EH (cell line): ENCODE measurements at regions not wholly inside any gene's neighbourhood (a gene's known extent, or its start where the extent isn't known, plus 50 kb on each side); places are given as distances from the start of the nearest gene placed in this dataset.

Source experiments
- DNase-seq: peaks from one replicate; pipeline ENCODE4 v3.0.0-alpha.2; 2015; ENCODE audit warnings: low read depth

GRCh38 chr21:24118738-24119459 lies 1488.4 kb downstream of the MRPL39 start:
- no peak for DNase-seq

GRCh38 chr21:24115141-24115540 lies 1492.1 kb downstream of the MRPL39 start:
- DNase-seq, result no peak

DNA sequence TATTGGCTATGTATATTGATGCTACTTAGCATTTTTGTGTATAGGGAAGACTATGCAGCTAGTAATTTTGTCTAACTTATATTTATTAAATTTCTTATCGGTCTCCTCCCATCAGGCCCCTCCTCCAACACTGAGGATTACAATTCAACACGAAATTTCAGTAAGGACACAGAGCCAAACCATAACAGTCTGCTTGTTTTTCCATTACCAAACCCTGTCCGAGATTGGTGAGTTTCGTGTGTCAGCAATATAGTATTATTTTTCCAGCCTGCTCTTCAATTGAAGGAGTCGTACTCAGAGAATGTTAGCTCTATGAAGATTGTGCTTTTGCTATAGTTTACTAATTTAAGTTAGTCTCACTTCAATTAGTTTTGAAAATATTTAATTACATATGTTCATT lies 1495.3 kb downstream of the MRPL39 start:
- DNase-seq, result no peak

GRCh38 chr21:24110846-24111245 lies 1496.4 kb downstream of the MRPL39 start:
- DNase-seq, result no peak

- no peak for DNase-seq
Observed at GRCh38 chr21:24097181-24097580, 1510.1 kb downstream of the MRPL39 start.

GRCh38 chr21:24096651-24097050 lies 1510.6 kb downstream of the MRPL39 start:
- DNase-seq, result no peak

DNA sequence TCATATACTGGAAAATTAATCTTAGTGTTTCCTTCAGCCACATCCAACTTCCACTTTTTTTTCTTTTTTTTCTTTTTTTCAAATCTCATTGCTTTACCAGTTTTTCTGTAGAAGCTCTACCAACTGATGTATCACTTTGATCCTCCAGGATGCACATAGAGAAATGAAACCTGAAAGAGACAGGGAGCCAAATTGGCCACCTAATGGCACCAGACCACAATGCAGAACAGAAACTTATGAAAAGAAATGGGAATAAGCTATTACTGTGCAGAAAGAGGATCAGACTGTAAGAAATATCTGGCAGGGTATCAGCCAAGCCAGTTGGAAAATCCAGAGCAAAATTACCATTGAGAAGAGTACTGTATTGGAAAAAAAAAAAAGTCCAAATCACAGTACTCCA lies 1514.2 kb downstream of the MRPL39 start:
- no peak for DNase-seq

- DNase-seq, result no peak
Observed at GRCh38 chr21:24076179-24076578, 1531.1 kb downstream of the MRPL39 start.

DNA sequence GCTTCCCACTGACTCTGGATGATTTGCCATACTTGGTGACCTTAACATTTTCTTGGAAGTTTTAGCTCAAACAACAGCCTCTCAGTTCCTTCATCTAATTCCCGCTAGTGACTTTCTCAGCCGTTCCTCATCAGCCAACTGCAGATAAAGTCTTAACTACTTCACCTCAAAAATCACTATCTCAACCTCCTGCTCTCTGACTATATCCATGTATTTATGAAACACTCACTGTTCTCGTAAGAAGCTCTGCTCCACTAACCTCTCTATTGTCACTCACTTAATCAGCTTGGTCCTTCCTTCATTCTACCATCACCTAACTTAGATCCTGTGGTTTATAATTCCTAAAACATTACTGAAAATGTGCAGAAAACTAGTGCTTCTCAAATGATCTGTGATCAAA lies 1551.6 kb downstream of the MRPL39 start:
- no peak for DNase-seq

DNA sequence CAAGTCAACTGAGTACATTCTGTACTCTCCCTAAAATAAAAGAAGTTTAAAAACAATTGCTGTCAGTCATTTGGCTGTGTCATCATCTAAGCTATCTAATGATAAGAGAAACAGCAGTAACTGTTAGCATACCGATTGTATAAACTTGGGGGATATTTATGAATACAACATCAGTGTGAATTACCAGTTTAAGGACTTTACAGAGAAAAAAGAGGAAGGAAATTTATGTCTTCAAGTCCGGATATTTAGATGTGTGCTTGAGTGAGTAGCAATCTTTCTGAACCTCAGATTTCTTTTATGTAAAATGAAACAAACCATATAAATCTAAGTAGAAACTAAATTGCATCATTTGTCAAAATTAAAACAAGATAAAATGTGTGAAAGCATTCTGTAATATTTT lies 1557.0 kb downstream of the MRPL39 start:
- DNase-seq, result no peak

- no peak for DNase-seq
Observed at GRCh38 chr21:24046829-24047443, 1560.3 kb downstream of the MRPL39 start.

GRCh38 chr21:24045775-24046215 lies 1561.5 kb downstream of the MRPL39 start:
- DNase-seq, result peak; percentile 2

DNA sequence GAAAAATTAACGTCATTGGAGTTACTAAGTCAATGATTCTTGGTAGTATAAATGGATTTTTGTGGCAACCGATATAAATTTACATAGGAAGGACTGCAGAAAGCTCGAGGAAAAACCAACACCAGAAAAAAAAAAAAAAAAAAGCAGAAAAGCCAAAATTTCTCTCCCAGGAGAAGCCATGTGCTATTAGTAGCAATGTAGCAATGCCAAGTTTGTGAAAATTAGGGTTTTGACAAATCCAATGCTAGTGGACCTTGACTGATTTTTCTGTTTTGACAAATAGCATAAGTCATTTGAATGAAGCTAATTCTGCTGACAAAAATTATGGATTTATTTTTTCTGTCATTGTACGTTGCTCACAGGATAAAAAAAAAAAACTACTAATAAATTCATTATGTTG lies 1561.9 kb downstream of the MRPL39 start:
- DNase-seq, result no peak

GRCh38 chr21:24042687-24043086 lies 1564.6 kb downstream of the MRPL39 start:
- no peak for DNase-seq

- no peak for DNase-seq
Observed at GRCh38 chr21:24032709-24033232, 1574.5 kb downstream of the MRPL39 start.

DNA sequence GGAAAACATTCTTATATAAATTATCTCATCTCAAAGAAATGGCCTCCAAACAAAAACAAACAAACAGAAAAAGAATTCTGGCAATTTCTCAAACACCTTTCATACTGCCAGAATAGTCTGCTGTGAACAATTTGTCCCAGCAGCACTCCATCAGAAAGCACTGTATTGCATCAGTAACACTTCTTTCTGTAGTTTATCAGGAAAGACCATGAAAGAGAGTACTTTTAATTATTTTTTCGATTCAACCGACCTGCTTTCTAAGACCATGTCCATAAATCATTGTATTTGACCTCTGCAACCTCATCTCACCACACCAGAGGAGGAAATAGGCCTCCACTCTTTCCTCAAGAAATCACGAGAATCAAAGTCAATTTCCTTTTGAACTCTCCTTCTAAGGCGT lies 1579.9 kb downstream of the MRPL39 start:
- no peak for DNase-seq

DNA sequence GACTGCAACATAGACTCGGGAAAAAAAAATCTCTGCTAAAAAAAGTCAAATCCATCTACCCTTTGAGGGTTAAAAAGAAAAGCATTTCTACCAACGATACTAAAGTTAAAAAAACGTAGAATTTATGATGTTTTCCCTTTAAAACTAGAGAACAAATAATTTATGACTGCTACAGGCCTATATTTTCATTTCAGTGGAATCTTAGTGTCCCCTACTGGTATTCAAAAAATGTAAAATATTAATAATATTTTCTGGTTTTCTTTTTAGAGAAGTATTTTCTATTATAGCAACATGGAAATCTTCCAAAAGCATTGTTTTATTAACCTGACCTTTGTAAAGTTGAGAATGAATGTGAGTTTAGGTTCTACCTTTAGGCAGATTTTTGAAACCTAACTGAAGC lies 1582.2 kb downstream of the MRPL39 start:
- DNase-seq, result no peak

- DNase-seq, result no peak
Observed at GRCh38 chr21:24023936-24024335, 1583.3 kb downstream of the MRPL39 start.

DNA sequence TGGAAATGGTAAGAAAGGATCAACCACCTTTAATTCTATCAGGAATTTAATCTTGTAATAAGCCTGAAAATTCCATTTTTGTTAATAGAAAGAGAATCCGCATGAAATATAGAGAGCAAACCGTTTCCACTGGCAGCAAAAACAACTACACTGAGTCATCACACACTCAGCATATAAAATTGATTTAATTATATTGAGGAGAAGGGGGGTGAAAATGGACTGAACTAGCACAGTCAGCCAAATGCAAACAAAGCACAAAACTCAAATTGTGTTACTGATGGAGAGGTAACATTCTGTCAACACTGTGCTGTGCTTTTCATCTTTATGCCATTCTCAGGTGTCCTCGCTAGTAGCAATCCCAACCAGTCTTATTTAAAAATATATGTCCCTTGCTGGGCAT lies 1583.9 kb downstream of the MRPL39 start:
- no peak for DNase-seq

DNA sequence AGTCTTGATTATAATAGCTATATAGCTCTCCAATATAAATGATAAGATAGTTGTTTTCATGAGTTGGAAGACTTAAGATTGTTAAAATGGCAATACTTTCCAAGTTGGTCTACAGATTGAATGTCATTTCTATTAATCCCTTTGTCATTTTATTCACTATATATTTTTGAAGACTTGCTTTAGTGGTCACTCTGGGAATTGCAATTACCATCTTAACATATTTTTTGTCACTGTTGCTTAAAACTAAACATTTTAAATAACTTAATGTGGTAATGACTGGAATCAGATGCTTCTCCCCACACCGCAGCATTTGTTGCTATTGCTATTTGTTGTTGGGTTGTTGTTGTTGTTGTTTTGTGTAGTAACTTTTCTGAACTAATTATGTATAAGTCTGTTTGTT lies 1592.9 kb downstream of the MRPL39 start:
- no peak for DNase-seq

DNA sequence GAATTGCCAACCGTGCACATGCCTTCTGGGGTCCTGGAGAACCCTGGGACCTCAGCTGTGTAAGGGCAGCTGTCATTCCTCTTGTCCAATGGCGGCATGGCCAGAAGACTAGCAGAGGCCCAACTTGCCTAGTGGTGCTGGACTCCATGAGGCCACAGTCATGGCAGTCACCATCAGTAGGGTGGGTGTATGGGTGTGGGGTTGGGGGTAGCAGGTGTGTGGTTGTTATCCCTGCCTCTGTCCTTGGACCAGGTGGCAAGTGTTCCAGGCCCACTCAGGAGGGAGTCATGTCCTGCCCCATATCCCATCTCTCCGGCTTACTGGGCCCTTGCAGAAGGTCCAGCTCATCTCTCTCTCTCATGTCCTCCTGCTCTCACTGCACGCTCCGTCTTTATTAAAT lies 1596.2 kb downstream of the MRPL39 start:
- no peak for DNase-seq

DNA sequence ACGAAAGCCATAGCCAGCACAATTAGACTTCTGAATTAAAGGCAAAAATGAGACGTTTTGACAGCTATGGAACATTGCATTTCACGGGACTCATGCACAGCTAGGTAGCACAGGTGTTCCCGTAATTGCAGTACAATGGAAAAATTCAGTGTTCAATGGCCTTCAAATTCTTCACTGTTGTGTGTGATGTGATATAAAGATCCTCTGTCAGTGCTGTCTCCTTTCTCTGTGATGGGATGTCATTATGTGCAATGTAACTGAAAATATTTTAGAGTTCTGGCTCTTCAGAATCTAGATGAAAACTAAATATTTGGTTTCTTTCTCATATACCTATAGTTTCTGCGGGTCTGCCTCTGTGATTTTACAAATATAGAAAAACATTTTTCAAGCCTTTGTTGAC lies 1599.7 kb downstream of the MRPL39 start:
- no peak for DNase-seq

GRCh38 chr21:23986987-23987386 lies 1620.3 kb downstream of the MRPL39 start:
- DNase-seq, result no peak

DNA sequence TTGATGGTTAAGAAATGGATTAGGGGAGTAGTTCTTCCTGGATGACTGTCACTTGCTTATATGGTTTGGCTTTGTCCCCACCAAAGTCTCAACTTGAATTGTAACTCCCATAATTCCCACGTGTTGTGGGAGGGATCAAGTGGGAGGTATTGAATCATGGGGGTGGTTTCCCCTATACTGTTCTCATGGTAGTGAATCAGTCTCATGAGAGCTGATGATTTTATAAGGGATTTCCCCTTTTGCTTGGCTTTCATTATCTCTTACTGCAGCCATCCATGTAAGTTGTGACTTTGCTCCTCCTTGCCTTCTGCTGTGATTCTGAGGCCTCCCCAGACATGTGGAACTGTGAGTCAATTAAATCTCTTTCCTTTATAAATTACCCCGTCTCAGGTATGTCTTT lies 1621.1 kb downstream of the MRPL39 start:
- DNase-seq, result no peak
